ENCODE measurements at regions not wholly inside any gene's neighbourhood (a gene's known extent, or its start where the extent isn't known, plus 50 kb on each side); places are given as distances from the start of the nearest gene placed in this dataset.

DNA sequence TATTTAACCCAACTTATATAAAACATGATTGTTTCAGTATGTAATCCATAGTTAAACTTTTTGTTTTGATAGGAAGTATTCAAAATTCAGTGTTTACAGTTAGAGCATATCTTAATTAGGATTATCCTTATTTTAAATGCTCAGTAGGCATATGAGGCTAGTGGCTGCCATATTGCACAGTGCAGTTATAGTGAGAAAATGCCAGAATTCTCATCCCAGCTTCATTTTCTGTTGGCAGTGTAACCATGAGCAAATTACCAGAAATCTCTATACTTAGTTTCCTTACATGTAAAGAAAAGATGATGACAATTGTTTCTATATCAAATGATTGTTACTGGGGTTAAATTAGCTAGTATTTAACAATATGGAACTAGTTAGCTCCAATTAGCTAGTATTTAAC is 265.8 kb downstream of the ARAP2 start:
- no peaks in the 10 kb centered on the region for H3K27me3 ChIP-seq (replicated peaks; ENCODE audit: control insufficient read depth, insufficient read depth, low read length)
- H3K4me1 ChIP-seq (ENCODE audit: control insufficient read depth, insufficient read depth, low read length) = no peaks in the 10 kb centered on the region
- no peak for DNase-seq (ENCODE audit: low read depth)
- no peaks in the 10 kb centered on the region for H3K36me3 ChIP-seq (ENCODE audit: control insufficient read depth, insufficient read depth, low read length, severe bottlenecking)
- no peaks in the 10 kb centered on the region for H3K9me3 ChIP-seq (ENCODE audit: control insufficient read depth, low read length)
- no peak overlapping the region for H3K9ac ChIP-seq (ENCODE audit: low read length)
- H3K4me3 ChIP-seq (ENCODE audit: low read length) = no peak overlapping the region

- H3K4me3 ChIP-seq (ENCODE audit: low read length) = no peak overlapping the region
- H3K36me3 ChIP-seq (ENCODE audit: control insufficient read depth, insufficient read depth, low read length, severe bottlenecking) = no peaks in the 10 kb centered on the region
- H3K9me3 ChIP-seq (ENCODE audit: control insufficient read depth, low read length) = no peaks in the 10 kb centered on the region
- no peaks in the 10 kb centered on the region for H3K4me1 ChIP-seq (ENCODE audit: control insufficient read depth, insufficient read depth, low read length)
- H3K9ac ChIP-seq (ENCODE audit: low read length) = no peak overlapping the region
- no peaks in the 10 kb centered on the region for H3K27me3 ChIP-seq (replicated peaks; ENCODE audit: control insufficient read depth, insufficient read depth, low read length)
- DNase-seq (ENCODE audit: low read depth) = no peak
Observed at GRCh38 chr4:35982318-35982717, 262.0 kb downstream of the ARAP2 start.

- peaks cover 10% of the 10 kb centered on the region for H3K9me3 ChIP-seq (ENCODE audit: control insufficient read depth, low read length)
- no peaks in the 10 kb centered on the region for H3K4me1 ChIP-seq (ENCODE audit: control insufficient read depth, insufficient read depth, low read length)
- H3K9ac ChIP-seq (ENCODE audit: low read length) = no peak overlapping the region
- H3K36me3 ChIP-seq (ENCODE audit: control insufficient read depth, insufficient read depth, low read length, severe bottlenecking) = no peaks in the 10 kb centered on the region
- DNase-seq (ENCODE audit: low read depth) = no peak
- no peak overlapping the region for H3K4me3 ChIP-seq (ENCODE audit: low read length)
- H3K27me3 ChIP-seq (replicated peaks; ENCODE audit: control insufficient read depth, insufficient read depth, low read length) = no peaks in the 10 kb centered on the region
Observed at GRCh38 chr4:35986537-35986936, 257.8 kb downstream of the ARAP2 start.

DNA sequence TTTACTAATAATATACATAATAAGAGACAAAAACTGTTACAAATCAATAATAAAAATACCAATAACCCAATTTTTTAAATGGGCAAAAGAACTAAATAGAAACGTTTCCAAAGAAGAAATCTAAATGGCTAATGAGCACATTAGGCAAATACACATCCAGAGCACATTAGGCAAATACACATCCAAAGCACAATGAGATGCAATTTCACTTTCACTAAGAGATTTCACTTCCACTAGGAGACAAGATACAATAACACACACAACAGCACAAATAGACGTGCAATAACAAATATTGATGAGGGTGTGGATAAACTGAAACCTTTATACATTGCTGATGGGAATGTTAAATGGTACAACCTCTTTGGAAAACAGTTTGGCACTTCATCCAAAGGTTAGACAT is 250.7 kb downstream of the ARAP2 start:
- H3K27me3 ChIP-seq (replicated peaks; ENCODE audit: control insufficient read depth, insufficient read depth, low read length) = no peaks in the 10 kb centered on the region
- peaks cover 3% of the 10 kb centered on the region for H3K9me3 ChIP-seq (ENCODE audit: control insufficient read depth, low read length)
- H3K4me3 ChIP-seq (ENCODE audit: low read length) = no peak overlapping the region
- H3K36me3 ChIP-seq (ENCODE audit: control insufficient read depth, insufficient read depth, low read length, severe bottlenecking) = no peaks in the 10 kb centered on the region
- DNase-seq (ENCODE audit: low read depth) = no peak
- no peak overlapping the region for H3K9ac ChIP-seq (ENCODE audit: low read length)
- H3K4me1 ChIP-seq (ENCODE audit: control insufficient read depth, insufficient read depth, low read length) = no peaks in the 10 kb centered on the region

- Histone ChIP-seq H3K4me3 (ENCODE audit: low read length) (no peak overlapping the region), H3K9me3 (ENCODE audit: control insufficient read depth, low read length) (peaks cover 3% of the 10 kb centered on the region), H3K27me3 (replicated peaks; ENCODE audit: control insufficient read depth, insufficient read depth, low read length) (no peaks in the 10 kb centered on the region), H3K9ac (ENCODE audit: low read length) (no peak overlapping the region), H3K4me1 (ENCODE audit: control insufficient read depth, insufficient read depth, low read length) (no peaks in the 10 kb centered on the region), H3K36me3 (ENCODE audit: control insufficient read depth, insufficient read depth, low read length, severe bottlenecking) (no peaks in the 10 kb centered on the region)
- DNase-seq (ENCODE audit: low read depth) = no peak
Observed at GRCh38 chr4:36000941-36001557, 243.3 kb downstream of the ARAP2 start.

- Histone ChIP-seq H3K4me1 (ENCODE audit: control insufficient read depth, insufficient read depth, low read length) (no peaks in the 10 kb centered on the region), H3K4me3 (ENCODE audit: low read length) (no peak overlapping the region), H3K9ac (ENCODE audit: low read length) (no peak overlapping the region), H3K9me3 (ENCODE audit: control insufficient read depth, low read length) (peaks cover 3% of the 10 kb centered on the region), H3K36me3 (ENCODE audit: control insufficient read depth, insufficient read depth, low read length, severe bottlenecking) (no peaks in the 10 kb centered on the region), H3K27me3 (replicated peaks; ENCODE audit: control insufficient read depth, insufficient read depth, low read length) (no peaks in the 10 kb centered on the region)
- no peak for DNase-seq (ENCODE audit: low read depth)
Observed at GRCh38 chr4:36003051-36003450, 241.3 kb downstream of the ARAP2 start.

GRCh38 chr4:36004204-36004851 is 240.0 kb downstream of the ARAP2 start:
- DNase-seq (ENCODE audit: low read depth) = no peak
- Histone ChIP-seq H3K27me3 (replicated peaks; ENCODE audit: control insufficient read depth, insufficient read depth, low read length) (no peaks in the 10 kb centered on the region), H3K9ac (ENCODE audit: low read length) (no peak overlapping the region), H3K9me3 (ENCODE audit: control insufficient read depth, low read length) (peaks cover 3% of the 10 kb centered on the region), H3K4me3 (ENCODE audit: low read length) (no peak overlapping the region), H3K36me3 (ENCODE audit: control insufficient read depth, insufficient read depth, low read length, severe bottlenecking) (no peaks in the 10 kb centered on the region), H3K4me1 (ENCODE audit: control insufficient read depth, insufficient read depth, low read length) (no peaks in the 10 kb centered on the region)

- no peaks in the 10 kb centered on the region for H3K4me1 ChIP-seq (ENCODE audit: control insufficient read depth, insufficient read depth, low read length)
Observed at GRCh38 chr4:36006226-36006625, 238.1 kb downstream of the ARAP2 start.

DNA sequence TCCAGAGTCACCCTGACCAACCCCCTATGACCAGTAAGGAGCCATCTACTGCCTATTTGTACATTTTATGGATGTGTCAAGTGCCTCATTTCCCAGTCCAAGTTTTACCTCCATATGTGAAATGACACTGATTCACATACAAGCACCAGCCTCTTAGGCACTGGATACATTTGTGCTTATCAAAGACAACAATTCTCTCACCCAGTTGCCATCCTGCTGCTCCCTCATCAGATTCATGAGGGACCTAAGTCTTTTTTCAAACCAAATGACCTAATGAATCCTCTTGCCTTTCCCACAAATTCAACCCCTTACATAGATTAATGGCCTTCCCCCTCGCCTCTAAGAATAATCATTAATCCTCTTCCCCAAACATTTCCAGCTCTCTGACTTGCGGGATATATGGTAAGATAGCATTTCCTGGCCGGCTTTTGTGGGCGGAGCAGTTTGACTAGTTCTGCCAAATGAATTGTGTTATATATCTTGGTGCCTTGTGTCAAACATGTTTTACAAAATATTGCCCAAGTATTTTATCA is 233.9 kb downstream of the ARAP2 start:
- H3K36me3 ChIP-seq (ENCODE audit: control insufficient read depth, insufficient read depth, low read length, severe bottlenecking) = no peaks in the 10 kb centered on the region
- no peak overlapping the region for H3K9ac ChIP-seq (ENCODE audit: low read length)
- no peaks in the 10 kb centered on the region for H3K9me3 ChIP-seq (ENCODE audit: control insufficient read depth, low read length)
- H3K27me3 ChIP-seq (replicated peaks; ENCODE audit: control insufficient read depth, insufficient read depth, low read length) = no peaks in the 10 kb centered on the region
- no peaks in the 10 kb centered on the region for H3K4me1 ChIP-seq (ENCODE audit: control insufficient read depth, insufficient read depth, low read length)
- DNase-seq (ENCODE audit: low read depth) = no peak
- no peak overlapping the region for H3K4me3 ChIP-seq (ENCODE audit: low read length)

More at GRCh38 chr4:36006226-36006625, 238.1 kb downstream of the ARAP2 start:
- H3K4me3 ChIP-seq (ENCODE audit: low read length) = no peak overlapping the region
- DNase-seq (ENCODE audit: low read depth) = no peak
- H3K36me3 ChIP-seq (ENCODE audit: control insufficient read depth, insufficient read depth, low read length, severe bottlenecking) = no peaks in the 10 kb centered on the region
- H3K9me3 ChIP-seq (ENCODE audit: control insufficient read depth, low read length) = no peaks in the 10 kb centered on the region
- no peak overlapping the region for H3K9ac ChIP-seq (ENCODE audit: low read length)
- no peaks in the 10 kb centered on the region for H3K27me3 ChIP-seq (replicated peaks; ENCODE audit: control insufficient read depth, insufficient read depth, low read length)

DNA sequence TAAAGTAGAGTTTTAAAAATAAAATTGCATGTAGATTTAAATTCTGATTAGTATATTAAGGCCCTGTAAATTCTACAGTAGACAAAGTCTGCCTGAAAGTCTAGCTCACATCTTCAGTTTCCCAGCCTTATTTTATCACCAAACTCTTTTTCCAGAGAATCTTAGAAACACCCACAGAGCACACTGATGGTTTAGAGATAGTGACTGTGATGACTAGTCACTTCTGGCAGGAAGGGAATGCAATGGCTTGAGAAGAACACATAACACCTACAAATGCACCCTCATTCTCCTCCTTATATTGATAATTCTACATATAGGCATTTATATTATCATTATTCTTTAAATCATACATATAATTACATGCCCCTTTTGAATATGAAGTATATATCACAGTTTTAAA is 232.9 kb downstream of the ARAP2 start:
- no peak for DNase-seq (ENCODE audit: low read depth)
- H3K27me3 ChIP-seq (replicated peaks; ENCODE audit: control insufficient read depth, insufficient read depth, low read length) = no peaks in the 10 kb centered on the region
- H3K4me3 ChIP-seq (ENCODE audit: low read length) = no peak overlapping the region
- no peak overlapping the region for H3K9ac ChIP-seq (ENCODE audit: low read length)
- no peaks in the 10 kb centered on the region for H3K36me3 ChIP-seq (ENCODE audit: control insufficient read depth, insufficient read depth, low read length, severe bottlenecking)
- no peaks in the 10 kb centered on the region for H3K4me1 ChIP-seq (ENCODE audit: control insufficient read depth, insufficient read depth, low read length)
- no peaks in the 10 kb centered on the region for H3K9me3 ChIP-seq (ENCODE audit: control insufficient read depth, low read length)

DNA sequence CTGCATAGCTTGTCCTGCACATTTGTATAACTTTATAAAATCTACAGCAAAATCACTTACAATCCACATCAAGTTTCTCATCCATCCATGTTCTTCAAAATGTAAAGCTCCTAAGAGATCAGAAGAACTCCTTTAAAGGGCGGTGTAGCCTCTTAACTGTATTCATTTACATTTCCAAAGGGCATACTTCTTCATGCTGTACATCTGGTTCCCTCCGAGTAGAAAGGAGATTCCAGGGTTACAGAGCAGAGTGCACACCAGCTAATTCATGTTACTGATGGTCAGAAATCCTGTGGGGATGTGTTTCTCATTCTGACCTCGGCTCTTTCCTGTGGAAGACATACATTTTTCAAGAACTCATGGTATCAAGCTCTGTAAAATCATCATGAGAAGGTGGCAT is 231.8 kb downstream of the ARAP2 start:
- DNase-seq (ENCODE audit: low read depth) = no peak
- H3K4me1 ChIP-seq (ENCODE audit: control insufficient read depth, insufficient read depth, low read length) = no peaks in the 10 kb centered on the region
- no peak overlapping the region for H3K4me3 ChIP-seq (ENCODE audit: low read length)
- H3K27me3 ChIP-seq (replicated peaks; ENCODE audit: control insufficient read depth, insufficient read depth, low read length) = no peaks in the 10 kb centered on the region
- no peaks in the 10 kb centered on the region for H3K9me3 ChIP-seq (ENCODE audit: control insufficient read depth, low read length)
- H3K9ac ChIP-seq (ENCODE audit: low read length) = no peak overlapping the region
- H3K36me3 ChIP-seq (ENCODE audit: control insufficient read depth, insufficient read depth, low read length, severe bottlenecking) = no peaks in the 10 kb centered on the region

Data from adipocyte (in vitro differentiated cells).